Body of pancreas (tissue), 4 donors: ENCODE measurements at regions not wholly inside any gene's neighbourhood (a gene's known extent, or its start where the extent isn't known, plus 50 kb on each side); places are given as distances from the start of the nearest gene placed in this dataset.
A peak's percentile ranks its signal among the peaks of the same experiment; 100 is the strongest.

Source experiments
- ATAC-seq: fragments of 150-250 bp; one replicate; pipeline ENCODE4 v1.9.1; 2016
- DNase-seq, 4 donors: peaks; one replicate each; pipeline ENCODE4 v3.0.0-alpha.2; 2019
- H3K27ac ChIP-seq, 4 donors: fragments of 200-600 bp; sonication (generic); 1 replicate in 3 of 4; 2 replicates in 1 of 4; pipeline versions ENCODE4 v1.5.1 to v1.6.1; 2016 to 2019; ENCODE audit warnings: mild to moderate bottlenecking in 1 of 4, mixed read lengths in 1 of 4, moderate library complexity in 1 of 4
- H3K27me3 ChIP-seq, 2 donors: fragments of 200-600 bp; sonication (generic); one replicate each; pipeline ENCODE4 v1.6.0; 2016; ENCODE audit warnings: mild to moderate bottlenecking in 1 of 2
- H3K36me3 ChIP-seq, 2 donors: fragments of 200-600 bp; sonication (generic); replicated peaks in 1 of 2; 2 replicates each; pipeline ENCODE4 v1.5.1; 2016; ENCODE audit warnings: low read depth in 2 of 2; ENCODE audit not compliant: insufficient read depth in 1 of 2
- H3K4me1 ChIP-seq: fragments of 200-600 bp; sonication (generic); one replicate; pipeline ENCODE4 v1.6.0; 2016
- H3K4me3 ChIP-seq, 2 donors: fragments of 200-600 bp; sonication (generic); 1 replicate in 1 of 2; 2 replicates in 1 of 2; pipeline ENCODE4 v1.5.1; 2016 to 2019
- H3K9me3 ChIP-seq, 3 donors: fragments of 200-600 bp; sonication (generic); 1 replicate in 2 of 3; 2 replicates in 1 of 3; pipeline ENCODE4 v1.5.1; 2016
- CTCF ChIP-seq, 7 experiments: fragments of 450-650 bp in 4 of 7; fragments of 200-600 bp in 3 of 7; sonication (generic) in 3 of 7; IDR thresholded peaks; one replicate each; pipeline ENCODE4 v1.5.1; 2016 to 2019; ENCODE audit warnings: antibody characterized with exemption in 7 of 7
- POLR2A ChIP-seq, 3 donors: fragments of 450-650 bp; IDR thresholded peaks; one replicate each; pipeline ENCODE4 v1.6.1; 2016; ENCODE audit warnings: antibody characterized with exemption in 3 of 3, mild to moderate bottlenecking in 2 of 3
- WGBS, 2 donors: methylation state at CpG; one replicate each; pipeline ENCODE4 v1.1.5; 2017; 5-methylcytosine and 5-hydroxymethylcytosine counted together
- intact Hi-C: fragments of 100-400 bp; cut with DNase I; formaldehyde crosslinking; loops from one replicate; pipeline ENCODE4 v1.15.1; 2023

- H3K9me3 ChIP-seq: no peaks in the 10 kb centered on the region
- DNase-seq (no peak), ATAC-seq (no peak)
- intact Hi-C loops: no loop called here
- 76 to 86% methylated on average over 31 of the region's 31 CpGs for WGBS, 2 donors
- H3K36me3 ChIP-seq: no peaks in the 10 kb centered on the region
- TF ChIP-seq POLR2A (IDR thresholded peaks at IDR 0.05) (no peak), CTCF (IDR thresholded peaks at IDR 0.05) (no peak)
- peak overlapping the region in 1 of 4 donors; percentile 12 for H3K27ac ChIP-seq
- H3K4me3 ChIP-seq: no peak overlapping the region
- H3K4me1 ChIP-seq: peaks cover 9% of the 10 kb centered on the region
- no peaks in the 10 kb centered on the region for H3K27me3 ChIP-seq
Measured at GRCh38 chr6:168384045-168385036, 56.6 kb upstream of the SMOC2 start.

- DNase-seq: no peak
- ATAC-seq: no peak
- Histone ChIP-seq H3K4me3 (no peak overlapping the region), H3K36me3 (no peaks in the 10 kb centered on the region), H3K9me3 (no peaks in the 10 kb centered on the region), H3K27ac (no peak overlapping the region), H3K27me3 (no peaks in the 10 kb centered on the region), H3K4me1 (peaks cover 9% of the 10 kb centered on the region)
- TF ChIP-seq POLR2A (IDR thresholded peaks at IDR 0.05) (no peak), CTCF (IDR thresholded peaks at IDR 0.05) (no peak)
- intact Hi-C loops: no loop called here
- 78 to 83% methylated on average over 18 of the region's 18 CpGs for WGBS, 2 donors
Measured at GRCh38 chr6:168385037-168385759, 55.8 kb upstream of the SMOC2 start.

- Histone ChIP-seq H3K4me1 (peaks cover 9% of the 10 kb centered on the region), H3K27ac (no peak overlapping the region), H3K36me3 (no peaks in the 10 kb centered on the region), H3K27me3 (no peaks in the 10 kb centered on the region), H3K4me3 (no peak overlapping the region), H3K9me3 (no peaks in the 10 kb centered on the region)
- WGBS, 2 donors: 62 to 78% methylated on average over 7 to 9 of the region's 9 CpGs
- DNase-seq (peak in 1 of 4 donors; percentile 38), ATAC-seq (no peak)
- intact Hi-C loops: no loop called here
- no peak for TF ChIP-seq POLR2A (IDR thresholded peaks at IDR 0.05)
- no peak for TF ChIP-seq CTCF (IDR thresholded peaks at IDR 0.05)
Measured at GRCh38 chr6:168385858-168386735, 54.9 kb upstream of the SMOC2 start.

GRCh38 chr6:168386973-168387372 lies 54.0 kb upstream of the SMOC2 start:
- Histone ChIP-seq H3K9me3 (no peaks in the 10 kb centered on the region), H3K27me3 (no peaks in the 10 kb centered on the region), H3K27ac (no peak overlapping the region), H3K4me1 (peaks cover 9% of the 10 kb centered on the region), H3K36me3 (no peaks in the 10 kb centered on the region), H3K4me3 (no peak overlapping the region)
- 92% methylated on average over 9 of the region's 9 CpGs for WGBS, 2 donors
- intact Hi-C loops: no loop called here
- TF ChIP-seq CTCF (IDR thresholded peaks at IDR 0.05): no peak
- TF ChIP-seq POLR2A (IDR thresholded peaks at IDR 0.05): no peak
- ATAC-seq (no peak), DNase-seq (no peak)
